Nephron (organoid): ENCODE measurements at regions not wholly inside any gene's neighbourhood (a gene's known extent, or its start where the extent isn't known, plus 50 kb on each side); places are given as distances from the start of the nearest gene placed in this dataset.

ENCODE experiments used
- H3K27ac Mint-ChIP-seq, 3 experiments: 2 replicates each; pipeline ENCODE4 v1.8.0; 2020; ENCODE audit warnings: mixed read lengths in 3 of 3, mild to moderate bottlenecking in 2 of 3, moderate library complexity in 1 of 3
- H3K27me3 Mint-ChIP-seq: 2 replicates; pipeline ENCODE4 v1.8.0; 2021; ENCODE audit warnings: low read depth, mild to moderate bottlenecking, moderate library complexity, mixed read lengths
- H3K36me3 Mint-ChIP-seq: 2 replicates; pipeline ENCODE4 v1.8.0; 2020; ENCODE audit warnings: low read depth, mixed read lengths
- H3K4me1 Mint-ChIP-seq: 2 replicates; pipeline ENCODE4 v1.8.0; 2020; ENCODE audit warnings: mixed read lengths
- H3K4me3 Mint-ChIP-seq, 3 experiments: 2 replicates each; pipeline ENCODE4 v1.8.0; 2020; ENCODE audit warnings: mild to moderate bottlenecking in 3 of 3, mixed read lengths in 3 of 3, moderate library complexity in 2 of 3
- H3K9me3 Mint-ChIP-seq: 2 replicates; pipeline ENCODE4 v1.8.0; 2020; ENCODE audit warnings: mixed read lengths
- CTCF ChIP-seq, 3 experiments: fragments of 200-600 bp; sonication (generic); IDR thresholded peaks; one replicate each; pipeline ENCODE4 v1.5.0; 2021; ENCODE audit warnings: antibody characterized with exemption in 3 of 3; ENCODE audit not compliant: unreplicated experiment in 3 of 3

DNA sequence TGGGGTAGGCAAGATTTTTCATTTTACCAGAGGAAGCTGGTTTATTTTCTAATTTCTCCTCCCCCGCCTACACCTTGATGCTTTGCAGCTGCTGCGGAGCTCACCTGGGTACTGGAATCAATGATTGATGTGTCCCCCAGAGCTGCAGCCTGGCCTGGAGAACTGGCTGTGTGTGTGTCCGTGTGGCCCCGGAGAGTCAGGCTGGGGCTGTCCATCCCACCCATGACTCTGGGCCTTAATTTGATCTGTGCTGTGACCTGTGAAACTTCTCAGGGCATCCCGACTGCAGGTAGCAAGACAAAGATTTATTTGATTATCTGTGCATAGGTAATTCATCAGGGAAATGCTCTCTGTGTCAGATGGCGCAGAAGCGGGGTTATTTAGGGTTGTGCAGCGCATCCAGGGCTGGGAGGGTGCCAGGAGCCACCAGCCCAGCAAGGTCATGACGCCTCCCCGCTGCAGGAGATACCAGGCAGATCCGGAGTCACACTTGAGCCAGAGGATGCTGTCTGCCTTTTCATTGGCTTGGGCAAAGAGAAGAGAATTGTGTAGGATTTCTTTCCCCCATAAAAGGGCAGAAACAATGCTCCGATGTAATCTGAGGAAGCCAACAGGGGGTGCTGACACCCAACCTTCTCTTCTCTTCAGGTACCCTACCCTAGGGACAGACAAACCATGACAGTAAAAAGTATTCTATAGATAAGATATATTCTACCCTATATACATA is 346.6 kb downstream of the TSHZ3 start:
- H3K9me3 Mint-ChIP-seq, result peaks cover 4% of the 10 kb centered on the region
- no peaks in the 10 kb centered on the region for H3K4me1 Mint-ChIP-seq
- H3K36me3 Mint-ChIP-seq, result no peaks in the 10 kb centered on the region
- no peak for TF ChIP-seq CTCF (IDR thresholded peaks at IDR 0.05; ENCODE audit: unreplicated experiment in 3 of 3)
- peaks cover 13% of the 10 kb centered on the region for H3K27me3 Mint-ChIP-seq
- H3K27ac Mint-ChIP-seq, result no peak overlapping the region
- H3K4me3 Mint-ChIP-seq, result no peak overlapping the region

- H3K4me3 Mint-ChIP-seq, result no peak overlapping the region
- peaks cover 13% of the 10 kb centered on the region for H3K27me3 Mint-ChIP-seq
These were observed 347.2 kb downstream of the TSHZ3 start for GRCh38 chr19:31001991-31002390.

GRCh38 chr19:31000913-31001312 is 348.3 kb downstream of the TSHZ3 start:
- H3K4me1 Mint-ChIP-seq, result no peaks in the 10 kb centered on the region

More at GRCh38 chr19:31001991-31002390, 347.2 kb downstream of the TSHZ3 start:
- Mint-ChIP-seq H3K9me3 (peaks cover under 1% of the 10 kb centered on the region), H3K36me3 (no peaks in the 10 kb centered on the region), H3K4me1 (no peaks in the 10 kb centered on the region), H3K27ac (no peak overlapping the region)
- no peak for TF ChIP-seq CTCF (IDR thresholded peaks at IDR 0.05; ENCODE audit: unreplicated experiment in 3 of 3)

GRCh38 chr19:30999726-31000125 is 349.5 kb downstream of the TSHZ3 start:
- Mint-ChIP-seq H3K36me3 (no peaks in the 10 kb centered on the region), H3K4me3 (no peak overlapping the region), H3K9me3 (no peaks in the 10 kb centered on the region), H3K27me3 (peaks cover 15% of the 10 kb centered on the region), H3K27ac (no peak overlapping the region), H3K4me1 (no peaks in the 10 kb centered on the region)
- no peak for TF ChIP-seq CTCF (IDR thresholded peaks at IDR 0.05; ENCODE audit: unreplicated experiment in 3 of 3)

More at GRCh38 chr19:31000913-31001312, 348.3 kb downstream of the TSHZ3 start:
- H3K9me3 Mint-ChIP-seq, result no peaks in the 10 kb centered on the region
- TF ChIP-seq CTCF (IDR thresholded peaks at IDR 0.05; ENCODE audit: unreplicated experiment in 3 of 3), result no peak
- no peak overlapping the region for H3K4me3 Mint-ChIP-seq
- no peaks in the 10 kb centered on the region for H3K36me3 Mint-ChIP-seq
- peaks cover 13% of the 10 kb centered on the region for H3K27me3 Mint-ChIP-seq
- H3K27ac Mint-ChIP-seq, result no peak overlapping the region

GRCh38 chr19:30997222-30997621 is 352.0 kb downstream of the TSHZ3 start:
- TF ChIP-seq CTCF (IDR thresholded peaks at IDR 0.05; ENCODE audit: unreplicated experiment in 3 of 3), result no peak
- Mint-ChIP-seq H3K27ac (no peak overlapping the region), H3K4me1 (no peaks in the 10 kb centered on the region), H3K4me3 (no peak overlapping the region), H3K27me3 (peaks cover 10% of the 10 kb centered on the region), H3K36me3 (no peaks in the 10 kb centered on the region), H3K9me3 (no peaks in the 10 kb centered on the region)

DNA sequence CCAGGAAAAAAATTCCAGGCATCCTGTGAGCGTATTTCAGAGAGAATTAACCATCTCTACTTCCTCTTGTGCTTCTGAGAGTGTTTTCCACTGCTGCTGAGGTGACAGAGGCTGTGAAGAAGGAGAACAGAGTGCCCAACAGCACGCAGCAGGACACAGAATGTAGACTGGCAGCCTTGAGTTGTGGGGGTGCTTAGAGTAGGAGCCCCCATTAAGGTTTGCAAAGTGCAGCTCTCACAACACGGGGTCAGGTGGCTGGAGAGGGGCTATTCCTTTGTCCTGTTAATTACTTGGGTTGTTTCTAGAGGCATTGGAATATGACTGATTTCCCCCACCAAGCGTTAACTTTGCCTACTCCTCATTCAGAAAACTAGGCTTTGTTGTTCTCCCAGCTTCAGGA is 370.6 kb downstream of the TSHZ3 start:
- Mint-ChIP-seq H3K36me3 (no peaks in the 10 kb centered on the region), H3K4me1 (peaks cover 5% of the 10 kb centered on the region), H3K9me3 (peaks cover 11% of the 10 kb centered on the region), H3K4me3 (no peak overlapping the region), H3K27ac (no peak overlapping the region), H3K27me3 (no peaks in the 10 kb centered on the region)
- no peak for TF ChIP-seq CTCF (IDR thresholded peaks at IDR 0.05; ENCODE audit: unreplicated experiment in 3 of 3)
